ENCODE measurements at regions not wholly inside any gene's neighbourhood (a gene's known extent, or its start where the extent isn't known, plus 50 kb on each side); places are given as distances from the start of the nearest gene placed in this dataset.

- TF ChIP-seq, protein P1, sequence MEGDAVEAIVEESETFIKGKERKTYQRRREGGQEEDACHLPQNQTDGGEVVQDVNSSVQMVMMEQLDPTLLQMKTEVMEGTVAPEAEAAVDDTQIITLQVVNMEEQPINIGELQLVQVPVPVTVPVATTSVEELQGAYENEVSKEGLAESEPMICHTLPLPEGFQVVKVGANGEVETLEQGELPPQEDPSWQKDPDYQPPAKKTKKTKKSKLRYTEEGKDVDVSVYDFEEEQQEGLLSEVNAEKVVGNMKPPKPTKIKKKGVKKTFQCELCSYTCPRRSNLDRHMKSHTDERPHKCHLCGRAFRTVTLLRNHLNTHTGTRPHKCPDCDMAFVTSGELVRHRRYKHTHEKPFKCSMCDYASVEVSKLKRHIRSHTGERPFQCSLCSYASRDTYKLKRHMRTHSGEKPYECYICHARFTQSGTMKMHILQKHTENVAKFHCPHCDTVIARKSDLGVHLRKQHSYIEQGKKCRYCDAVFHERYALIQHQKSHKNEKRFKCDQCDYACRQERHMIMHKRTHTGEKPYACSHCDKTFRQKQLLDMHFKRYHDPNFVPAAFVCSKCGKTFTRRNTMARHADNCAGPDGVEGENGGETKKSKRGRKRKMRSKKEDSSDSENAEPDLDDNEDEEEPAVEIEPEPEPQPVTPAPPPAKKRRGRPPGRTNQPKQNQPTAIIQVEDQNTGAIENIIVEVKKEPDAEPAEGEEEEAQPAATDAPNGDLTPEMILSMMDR (IDR thresholded peaks at IDR 0.05) = no peak
- TF ChIP-seq POLR2A (IDR thresholded peaks at IDR 0.05) (no peak), POLR2AphosphoS5 (IDR thresholded peaks at IDR 0.05; ENCODE audit: insufficient read depth in 1 of 2, low read depth in 1 of 2) (no peak)
Observed at GRCh38 chr1:88608139-88608943, 75.7 kb upstream of the PKN2 start.
